ENCODE measurements at regions not wholly inside any gene's neighbourhood (a gene's known extent, or its start where the extent isn't known, plus 50 kb on each side); places are given as distances from the start of the nearest gene placed in this dataset.

- H3K27ac ChIP-seq (ENCODE audit: control insufficient read depth, insufficient read depth) = peak overlapping the region; percentile 46; the same call in 1 of the 2 replicates
- H3K79me2 ChIP-seq (ENCODE audit: control insufficient read depth, insufficient read depth, low read length) = no peaks in the 10 kb centered on the region
- TF ChIP-seq ZNF687 (IDR thresholded peaks at IDR 0.05) (0 out of 2 replicates have a peak, but pooled peaks have one; percentile 39), E4F1 (IDR thresholded peaks at IDR 0.05; ENCODE audit: borderline replicate concordance, partially characterized antibody) (no peak), SREBF1 (IDR thresholded peaks at IDR 0.05; ENCODE audit: low read length) (no peak), ZNF24 (IDR thresholded peaks at IDR 0.05) (0 out of 2 replicates have a peak, but pooled peaks have one; percentile 12), SMARCA5 (IDR thresholded peaks at IDR 0.05) (0 out of 2 replicates have a peak, but pooled peaks have one; percentile 18), RELB (IDR thresholded peaks at IDR 0.05; ENCODE audit: low read depth) (no peak)
- ChIA-PET POLR2A (interaction anchor here (1.0 to 2.0 kb wide), 6 partner anchors 9 to 115 kb away, joined by 3 to 13 read pairs (median 6); partner anchors contain the start of gene KRAS), SMC1A (ENCODE audit: uncharacterized antibody, unreplicated experiment) (interaction anchor here (0.9 to 5.6 kb wide), 18 partner anchors 11 to 415 kb away, joined by 3 to 64 read pairs (median 6); no protein-coding TSS in a partner anchor), CTCF (interaction anchor here (0.8 to 2.6 kb wide), 8 partner anchors 13 to 124 kb away, joined by 3 to 18 read pairs (median 4); partner anchors contain the start of gene KRAS), RAD21 (ENCODE audit: unreplicated experiment) (interaction anchor here (0.6 to 3.3 kb wide), 15 partner anchors 12 to 181 kb away, joined by 3 to 23 read pairs (median 9); partner anchors contain the start of gene KRAS)
- no peaks in the 10 kb centered on the region for H4K20me1 ChIP-seq (ENCODE audit: control insufficient read depth, insufficient read depth)
- no TSS peak for BruUV-seq (replicated peaks)
- H3K27me3 ChIP-seq (replicated peaks in 1 of 2; ENCODE audit: control insufficient read depth in 2 of 2, insufficient read depth in 2 of 2, low read length in 1 of 2) = no peaks in the 10 kb centered on the region; a peak in 1 of 4 replicates
- H3K4me3 ChIP-seq = 0 out of 2 replicates have a peak overlapping the region, but pooled peaks have one; percentile 8
- no peak overlapping the region for H3K9ac ChIP-seq (ENCODE audit: control insufficient read depth, insufficient read depth, low read length)
- no peak for DNase-seq (ENCODE audit: low read depth, low spot score)
- H3K36me3 ChIP-seq (ENCODE audit: control insufficient read depth in 2 of 2, insufficient read depth in 2 of 2, low read length in 1 of 2) = no peaks in the 10 kb centered on the region
- in situ Hi-C loops (cut with MboI) (no loop called here), intact Hi-C loops (cut with micrococcal nuclease; ENCODE audit: unreplicated experiment) (loop anchor here (1.0 kb wide), 1 partner anchor 45 kb away; no protein-coding TSS in a partner anchor)
- 0% methylated on average over 3 of the region's 3 CpGs for WGBS (ENCODE audit: insufficient coverage, insufficient replicate concordance, low lambda C conversion rate, missing lambda C conversion rate)
- H3K9me3 ChIP-seq (replicated peaks; ENCODE audit: control insufficient read depth, insufficient read depth, low read length) = no peaks in the 10 kb centered on the region; the same call in 2 of the 3 replicates
- peaks cover 8% of the 10 kb centered on the region for H3K4me1 ChIP-seq (ENCODE audit: control insufficient read depth, insufficient read depth, low read length)
- H3K4me2 ChIP-seq (ENCODE audit: control insufficient read depth, insufficient read depth) = peak overlapping the region; percentile 85
- peak; percentile 10; the same call in 2 of the 3 replicates for ATAC-seq
- H2AFZ ChIP-seq (ENCODE audit: control insufficient read depth, low read depth, low read length) = no peak overlapping the region; the same call in 1 of the 2 replicates
- FAIRE-seq = no peak
These were observed 114.6 kb upstream of the KRAS start for GRCh38 chr12:25365340-25365730.
